ENCODE measurements at regions not wholly inside any gene's neighbourhood (a gene's known extent, or its start where the extent isn't known, plus 50 kb on each side); places are given as distances from the start of the nearest gene placed in this dataset.
"Not testable (repeated sequence)": the region's sequence is repeated elsewhere in the genome, so short reads cannot be mapped to it uniquely, and the experiment has no call there.

GRCh38 chr1:172839639-172840038 is 180.7 kb downstream of the FASLG start:
- DNase-seq, result not testable (repeated sequence)

- no peak for DNase-seq
These were observed 184.5 kb downstream of the FASLG start for GRCh38 chr1:172843444-172843843.

- no peak for DNase-seq
These were observed 186.5 kb downstream of the FASLG start for GRCh38 chr1:172845371-172845770.

- DNase-seq, result no peak
These were observed 187.0 kb downstream of the FASLG start for GRCh38 chr1:172845865-172846264.

GRCh38 chr1:172847814-172848213 is 188.9 kb downstream of the FASLG start:
- not testable (repeated sequence) for DNase-seq

- DNase-seq, result no peak
These were observed 190.8 kb downstream of the FASLG start for GRCh38 chr1:172849653-172850052.

- no peak for DNase-seq
These were observed 192.2 kb downstream of the FASLG start for GRCh38 chr1:172851077-172851476.

GRCh38 chr1:172851856-172852255 is 193.0 kb downstream of the FASLG start:
- no peak for DNase-seq

GRCh38 chr1:172855983-172856382 is 194.8 kb downstream of the TNFSF18 start:
- not testable (repeated sequence) for DNase-seq

GRCh38 chr1:172863031-172863430 is 187.7 kb downstream of the TNFSF18 start:
- DNase-seq, result no peak

- DNase-seq, result no peak
These were observed 183.4 kb downstream of the TNFSF18 start for GRCh38 chr1:172867216-172867818.

GRCh38 chr1:172870901-172871606 is 179.7 kb downstream of the TNFSF18 start:
- DNase-seq, result no peak

GRCh38 chr1:172874950-172875349 is 175.8 kb downstream of the TNFSF18 start:
- DNase-seq, result no peak

GRCh38 chr1:172875892-172876291 is 174.8 kb downstream of the TNFSF18 start:
- no peak for DNase-seq

- DNase-seq, result no peak
These were observed 168.4 kb downstream of the TNFSF18 start for GRCh38 chr1:172882385-172882784.

GRCh38 chr1:172882791-172883386 is 167.9 kb downstream of the TNFSF18 start:
- no peak for DNase-seq

- no peak for DNase-seq
These were observed 167.4 kb downstream of the TNFSF18 start for GRCh38 chr1:172883387-172883791.

- DNase-seq, result no peak
These were observed 166.9 kb downstream of the TNFSF18 start for GRCh38 chr1:172883844-172884243.

GRCh38 chr1:172885411-172885810 is 165.3 kb downstream of the TNFSF18 start:
- DNase-seq, result no peak

GRCh38 chr1:172885971-172886370 is 164.8 kb downstream of the TNFSF18 start:
- no peak for DNase-seq

GRCh38 chr1:172887162-172887561 is 163.6 kb downstream of the TNFSF18 start:
- DNase-seq, result no peak

GRCh38 chr1:172893146-172893841 is 157.4 kb downstream of the TNFSF18 start:
- DNase-seq, result no peak

- no peak for DNase-seq
These were observed 156.2 kb downstream of the TNFSF18 start for GRCh38 chr1:172894349-172895049.

All from DMS153 (cell line).